Activated T-helper 17 cell treated with anti-CD3 and anti-CD28 coated beads, Interleukin-2, amount 50 U/mL, for 72 hours (primary cell): ENCODE measurements at regions not wholly inside any gene's neighbourhood (a gene's known extent, or its start where the extent isn't known, plus 50 kb on each side); places are given as distances from the start of the nearest gene placed in this dataset.
A peak's percentile ranks its signal among the peaks of the same experiment; 100 is the strongest.

Source experiments
- ATAC-seq: fragments of 150-1000 bp; cut with Tn5 transposase; replicated peaks from 2 replicates; pipeline ENCODE4 v1.10.0; 2021; ENCODE audit warnings: mild to moderate bottlenecking, moderate library complexity
- H3K27ac Mint-ChIP-seq: one replicate; pipeline ENCODE4 v1.8.0; 2022; ENCODE audit warnings: mixed read lengths
- H3K27me3 Mint-ChIP-seq: one replicate; pipeline ENCODE4 v1.8.0; 2022; ENCODE audit warnings: mixed read lengths
- H3K36me3 Mint-ChIP-seq: one replicate; pipeline ENCODE4 v1.8.0; 2022; ENCODE audit warnings: low read depth, mild to moderate bottlenecking, mixed read lengths
- H3K4me1 Mint-ChIP-seq: one replicate; pipeline ENCODE4 v1.8.0; 2022; ENCODE audit warnings: mixed read lengths
- H3K4me3 Mint-ChIP-seq: one replicate; pipeline ENCODE4 v1.8.0; 2022; ENCODE audit warnings: mild to moderate bottlenecking, mixed read lengths
- H3K9me3 Mint-ChIP-seq: one replicate; pipeline ENCODE4 v1.8.0; 2022; ENCODE audit warnings: mixed read lengths

GRCh38 chr15:58235961-58236360 is 97.8 kb downstream of the AQP9 start:
- H3K9me3 Mint-ChIP-seq = no peaks in the 10 kb centered on the region
- ATAC-seq = no peak
- H3K4me3 Mint-ChIP-seq = no peak overlapping the region
- no peaks in the 10 kb centered on the region for H3K36me3 Mint-ChIP-seq
- H3K4me1 Mint-ChIP-seq = no peaks in the 10 kb centered on the region
- no peaks in the 10 kb centered on the region for H3K27me3 Mint-ChIP-seq
- no peak overlapping the region for H3K27ac Mint-ChIP-seq

DNA sequence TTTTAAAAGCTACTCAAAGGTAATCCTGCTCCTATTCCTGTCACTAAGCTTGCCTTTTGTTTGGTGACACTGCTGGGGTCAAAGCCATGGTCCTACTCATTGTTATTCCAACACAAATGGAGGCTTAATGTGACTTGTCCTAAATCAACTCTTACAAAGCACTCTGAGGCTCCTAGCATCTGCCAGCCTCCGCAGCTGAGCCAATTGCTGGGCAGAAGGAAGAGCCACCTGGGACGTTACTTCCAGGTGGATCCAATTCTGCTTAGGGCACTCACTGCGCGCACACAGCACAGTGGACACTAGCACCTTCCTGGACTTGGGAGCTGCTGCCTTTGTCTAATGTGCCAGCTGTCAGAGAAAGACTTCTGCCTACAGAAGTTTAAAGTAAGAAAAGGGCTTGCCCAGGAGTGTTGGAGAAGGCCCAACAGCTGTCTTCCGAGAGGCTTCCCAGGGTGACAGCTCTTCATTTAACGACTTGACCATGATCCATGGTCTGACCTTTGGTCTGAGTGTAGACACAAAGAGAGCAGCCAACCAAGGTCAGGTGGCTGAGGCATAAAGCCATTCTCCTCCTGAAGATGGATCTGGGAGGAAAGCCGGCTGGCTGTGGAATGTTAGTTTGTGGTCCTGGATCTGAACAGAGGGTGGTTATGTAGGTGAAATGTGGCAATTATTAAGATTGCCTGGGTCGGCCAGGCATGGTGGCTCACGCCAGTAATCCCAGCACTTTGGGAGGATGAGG is 102.2 kb downstream of the AQP9 start:
- Mint-ChIP-seq H3K4me3 (no peak overlapping the region), H3K36me3 (no peaks in the 10 kb centered on the region), H3K27ac (no peak overlapping the region), H3K4me1 (no peaks in the 10 kb centered on the region), H3K9me3 (no peaks in the 10 kb centered on the region), H3K27me3 (no peaks in the 10 kb centered on the region)
- ATAC-seq = no peak

DNA sequence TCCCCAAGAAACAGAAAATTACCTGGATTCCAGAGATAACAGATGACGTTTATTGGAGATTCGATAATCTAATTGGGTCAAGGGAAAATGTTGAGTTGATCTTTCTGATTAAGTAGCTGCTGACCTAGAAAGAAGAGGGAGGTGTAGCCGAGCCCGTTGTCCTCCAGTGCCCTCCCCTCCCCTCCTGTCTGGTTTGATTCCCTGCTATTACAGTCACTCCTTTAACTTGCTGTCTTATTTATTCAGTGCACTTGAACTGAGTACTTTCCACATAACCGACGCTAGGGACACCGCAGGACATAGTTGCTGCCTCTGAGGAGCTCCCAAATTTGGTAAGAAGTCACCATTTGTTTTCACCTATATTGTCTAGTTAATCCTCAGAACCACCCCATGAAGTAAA is 103.7 kb downstream of the AQP9 start:
- H3K4me3 Mint-ChIP-seq = no peak overlapping the region
- H3K9me3 Mint-ChIP-seq = no peaks in the 10 kb centered on the region
- H3K36me3 Mint-ChIP-seq = no peaks in the 10 kb centered on the region
- H3K4me1 Mint-ChIP-seq = no peaks in the 10 kb centered on the region
- H3K27me3 Mint-ChIP-seq = no peaks in the 10 kb centered on the region
- no peak overlapping the region for H3K27ac Mint-ChIP-seq
- ATAC-seq = no peak

DNA sequence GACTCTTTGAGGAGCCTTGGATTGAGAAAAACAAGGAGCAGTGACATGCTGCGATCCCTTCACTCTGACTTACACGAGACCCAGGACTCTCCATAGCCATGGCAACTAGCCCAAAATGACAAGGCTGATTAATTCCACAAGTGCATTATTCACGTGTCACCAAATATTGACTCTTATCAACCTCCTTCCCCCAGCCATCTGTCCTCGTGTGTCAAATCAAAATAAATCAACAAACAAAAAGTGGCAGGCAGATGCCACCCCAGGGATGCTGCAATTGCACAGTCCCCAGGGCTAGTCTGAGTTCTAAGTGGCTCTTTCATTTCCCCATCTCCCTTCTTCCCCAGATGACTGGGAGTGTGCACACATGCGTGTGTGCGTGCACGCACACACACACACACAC is 104.9 kb downstream of the AQP9 start:
- H3K9me3 Mint-ChIP-seq = no peaks in the 10 kb centered on the region
- H3K36me3 Mint-ChIP-seq = no peaks in the 10 kb centered on the region
- no peaks in the 10 kb centered on the region for H3K4me1 Mint-ChIP-seq
- no peaks in the 10 kb centered on the region for H3K27me3 Mint-ChIP-seq
- no peak for ATAC-seq
- H3K4me3 Mint-ChIP-seq = no peak overlapping the region
- no peak overlapping the region for H3K27ac Mint-ChIP-seq

DNA sequence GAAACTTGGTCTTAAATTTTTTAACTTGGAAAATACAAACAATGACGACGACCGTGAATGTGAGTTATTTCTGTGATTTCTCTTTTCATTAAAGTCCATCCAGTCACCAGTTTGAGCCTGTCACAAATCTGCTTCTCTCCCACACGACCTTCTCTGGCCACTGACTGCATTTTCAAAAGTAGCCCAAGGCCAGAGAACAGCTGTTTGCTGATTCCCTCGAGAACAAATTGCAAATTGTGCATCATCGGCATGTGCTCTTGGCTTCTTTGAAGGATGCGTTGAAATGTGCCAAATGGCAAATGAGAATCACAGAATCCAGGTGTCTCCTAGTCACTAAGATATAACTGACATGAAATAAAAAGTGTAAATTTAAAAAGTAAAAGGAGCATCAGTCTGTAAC is 106.4 kb downstream of the AQP9 start:
- ATAC-seq = no peak
- Mint-ChIP-seq H3K4me3 (no peak overlapping the region), H3K4me1 (peaks cover 2% of the 10 kb centered on the region), H3K9me3 (no peaks in the 10 kb centered on the region), H3K27ac (no peak overlapping the region), H3K36me3 (no peaks in the 10 kb centered on the region), H3K27me3 (no peaks in the 10 kb centered on the region)

DNA sequence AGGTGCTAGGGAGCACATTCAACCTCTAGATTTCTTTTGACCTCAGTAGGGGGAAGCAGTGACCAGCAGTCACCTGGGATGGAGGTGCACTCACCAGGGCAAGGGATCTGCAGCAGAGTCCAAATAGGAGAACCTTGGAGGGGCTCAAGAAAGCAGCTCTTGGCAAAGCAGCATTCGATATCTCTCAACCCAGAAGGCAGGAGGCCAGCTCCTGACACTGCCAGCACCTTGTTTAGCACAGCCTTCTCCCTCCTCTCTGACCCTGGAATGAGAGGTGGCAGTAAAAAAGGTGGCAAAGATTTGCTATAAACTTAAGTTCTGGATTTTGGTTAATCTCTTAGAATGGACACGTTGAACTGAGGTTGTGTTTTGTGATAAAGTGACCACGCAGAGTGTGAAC is 107.9 kb downstream of the AQP9 start:
- Mint-ChIP-seq H3K9me3 (no peaks in the 10 kb centered on the region), H3K4me3 (no peak overlapping the region), H3K27ac (no peak overlapping the region), H3K4me1 (peaks cover 12% of the 10 kb centered on the region), H3K36me3 (no peaks in the 10 kb centered on the region), H3K27me3 (no peaks in the 10 kb centered on the region)
- no peak for ATAC-seq

GRCh38 chr15:58247855-58248842 is 110.0 kb downstream of the AQP9 start:
- Mint-ChIP-seq H3K36me3 (no peaks in the 10 kb centered on the region), H3K4me3 (no peak overlapping the region), H3K27me3 (peaks cover 4% of the 10 kb centered on the region), H3K9me3 (no peaks in the 10 kb centered on the region), H3K4me1 (peaks cover 12% of the 10 kb centered on the region), H3K27ac (no peak overlapping the region)
- ATAC-seq = no peak

- peak overlapping the region; percentile 69 for H3K4me3 Mint-ChIP-seq
Measured at GRCh38 chr15:58249646-58250312, 111.6 kb downstream of the AQP9 start.

DNA sequence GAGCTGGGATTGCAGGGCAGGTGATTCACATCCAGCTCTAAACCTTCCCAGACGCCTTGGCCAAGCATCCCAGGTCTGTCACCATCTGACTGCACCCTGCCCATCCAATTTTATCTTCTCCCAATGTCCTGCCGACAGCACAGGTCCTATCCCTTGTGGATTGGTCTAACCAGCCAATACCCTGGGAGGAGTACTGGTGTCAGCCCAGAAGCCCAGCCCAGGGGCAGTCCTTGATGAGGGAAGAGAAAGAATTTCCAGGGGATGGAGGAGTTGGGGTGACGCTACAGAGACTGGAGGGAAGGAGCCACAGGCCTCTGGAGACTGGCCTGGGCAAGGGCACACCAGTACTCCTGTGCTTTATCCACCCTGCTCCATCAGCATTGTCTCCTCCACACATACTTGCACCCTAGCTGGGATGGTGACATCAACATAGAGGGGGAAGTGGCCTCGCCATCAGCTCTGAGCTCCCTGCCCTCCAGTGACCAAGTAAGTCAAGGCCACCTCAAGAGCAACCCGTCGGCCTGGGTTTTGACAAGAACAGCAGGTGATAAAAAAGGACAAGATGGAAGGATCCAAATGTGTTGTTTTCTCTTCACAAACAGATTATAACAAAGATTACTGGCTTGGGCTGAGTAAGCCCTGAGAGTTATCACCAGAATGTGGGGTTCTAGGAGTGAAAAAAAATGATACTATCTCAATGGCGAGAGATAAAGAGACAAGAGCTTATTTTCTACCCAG is 114.6 kb downstream of the AQP9 start:
- H3K9me3 Mint-ChIP-seq = no peaks in the 10 kb centered on the region

More at GRCh38 chr15:58249646-58250312, 111.6 kb downstream of the AQP9 start:
- H3K36me3 Mint-ChIP-seq = no peaks in the 10 kb centered on the region
- peak overlapping the region; percentile 81 for H3K27ac Mint-ChIP-seq
- H3K4me1 Mint-ChIP-seq = peaks cover 12% of the 10 kb centered on the region
- peak; percentile 82 for ATAC-seq
- no peaks in the 10 kb centered on the region for H3K9me3 Mint-ChIP-seq
- peaks cover 4% of the 10 kb centered on the region for H3K27me3 Mint-ChIP-seq

GRCh38 chr15:58257776-58258325 is 119.7 kb downstream of the AQP9 start:
- no peak for ATAC-seq
- H3K4me1 Mint-ChIP-seq = no peaks in the 10 kb centered on the region
- no peaks in the 10 kb centered on the region for H3K9me3 Mint-ChIP-seq

More for the DNA sequence above, 114.6 kb downstream of the AQP9 start:
- no peak for ATAC-seq
- Mint-ChIP-seq H3K27ac (no peak overlapping the region), H3K4me1 (peaks cover 12% of the 10 kb centered on the region), H3K4me3 (no peak overlapping the region), H3K27me3 (peaks cover 12% of the 10 kb centered on the region), H3K36me3 (no peaks in the 10 kb centered on the region)

DNA sequence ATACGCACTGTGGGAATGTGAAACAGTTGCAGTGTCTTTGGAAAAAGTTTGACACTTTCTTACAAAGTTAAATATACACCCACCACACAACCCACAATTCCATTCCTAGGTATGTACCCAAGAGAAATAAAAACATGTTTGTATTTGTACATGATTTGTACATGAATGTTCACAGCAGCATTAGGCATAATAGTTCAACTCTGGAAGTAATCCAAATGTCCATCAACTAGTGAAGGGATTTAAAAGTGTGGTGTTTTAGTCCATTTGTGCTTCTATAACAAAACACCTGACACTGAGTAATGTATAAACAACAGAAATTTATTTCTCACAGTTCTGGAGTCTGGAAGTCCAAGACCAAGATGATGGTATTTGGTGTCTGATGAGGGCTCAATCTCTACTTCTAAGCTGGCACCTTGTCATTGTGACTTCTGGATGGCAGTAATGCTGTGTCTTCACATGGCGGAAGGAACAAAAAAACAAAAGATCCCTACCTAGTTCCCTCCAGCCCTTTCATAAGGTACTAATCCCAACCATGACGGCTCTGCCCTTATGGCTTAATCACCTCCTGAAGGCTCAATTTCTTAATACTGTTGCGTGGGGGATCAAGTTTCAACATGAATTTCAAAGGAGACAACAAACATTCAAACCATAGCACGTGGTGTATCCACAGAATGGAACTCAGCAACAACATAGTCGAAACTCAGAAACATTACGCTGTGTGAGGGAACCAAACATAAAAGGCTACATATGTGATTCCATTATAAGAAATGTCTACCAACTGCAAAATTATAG is 120.5 kb downstream of the AQP9 start:
- ATAC-seq = no peak
- Mint-ChIP-seq H3K4me3 (no peak overlapping the region), H3K36me3 (no peaks in the 10 kb centered on the region), H3K27ac (no peak overlapping the region), H3K4me1 (no peaks in the 10 kb centered on the region), H3K27me3 (peaks cover 8% of the 10 kb centered on the region), H3K9me3 (no peaks in the 10 kb centered on the region)

More at GRCh38 chr15:58257776-58258325, 119.7 kb downstream of the AQP9 start:
- Mint-ChIP-seq H3K27ac (no peak overlapping the region), H3K27me3 (peaks cover 11% of the 10 kb centered on the region), H3K4me3 (no peak overlapping the region), H3K36me3 (no peaks in the 10 kb centered on the region)

- Mint-ChIP-seq H3K4me1 (no peaks in the 10 kb centered on the region), H3K9me3 (no peaks in the 10 kb centered on the region), H3K36me3 (no peaks in the 10 kb centered on the region), H3K27ac (no peak overlapping the region), H3K27me3 (peaks cover 6% of the 10 kb centered on the region), H3K4me3 (no peak overlapping the region)
- no peak for ATAC-seq
Measured at GRCh38 chr15:58260205-58260724, 122.1 kb downstream of the AQP9 start.

- Mint-ChIP-seq H3K36me3 (no peaks in the 10 kb centered on the region), H3K27me3 (peaks cover 7% of the 10 kb centered on the region), H3K4me1 (no peaks in the 10 kb centered on the region), H3K27ac (no peak overlapping the region), H3K9me3 (no peaks in the 10 kb centered on the region), H3K4me3 (no peak overlapping the region)
- no peak for ATAC-seq
Measured at GRCh38 chr15:58260725-58261267, 122.6 kb downstream of the AQP9 start.
